ENCODE measurements at regions not wholly inside any gene's neighbourhood (a gene's known extent, or its start where the extent isn't known, plus 50 kb on each side); places are given as distances from the start of the nearest gene placed in this dataset.

DNA sequence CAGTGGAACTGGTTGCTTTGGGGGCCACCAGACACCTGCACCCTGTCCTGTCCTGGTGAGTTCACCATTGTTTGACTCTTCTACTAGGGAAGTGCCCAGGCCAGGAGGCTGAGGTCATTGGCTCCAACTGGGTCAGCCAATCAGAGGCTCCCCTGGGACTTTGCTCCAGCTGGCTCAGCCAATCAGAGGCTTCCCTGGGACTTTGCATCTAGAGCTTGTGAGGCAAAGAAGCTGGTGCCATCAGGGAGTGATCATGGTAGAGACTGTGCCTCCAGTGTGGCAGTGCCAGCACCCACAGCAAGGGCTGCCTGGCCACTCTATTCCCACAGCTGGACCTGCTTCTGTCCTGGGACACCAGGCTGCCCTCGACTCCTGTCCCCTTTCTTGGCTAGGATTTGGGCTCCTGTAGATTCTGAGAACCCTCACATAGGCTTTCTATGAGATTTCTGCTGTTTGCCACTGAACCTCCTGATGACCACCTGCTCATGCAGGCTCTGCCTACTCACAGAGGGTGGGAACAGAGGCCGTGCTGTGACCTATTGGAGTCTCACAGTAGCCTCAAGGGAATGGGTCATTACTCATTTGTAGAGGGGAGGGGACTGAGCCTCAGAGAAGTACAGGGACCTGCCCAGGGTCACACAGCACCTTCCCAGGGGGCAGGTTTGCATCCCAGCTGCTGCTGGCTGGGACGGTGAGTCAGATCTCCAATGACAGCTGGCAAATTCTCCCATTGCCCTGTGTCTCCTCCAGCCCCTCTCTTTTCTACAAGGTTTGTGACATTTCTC lies 59.2 kb upstream of the SHISAL1 start:
- TF ChIP-seq, protein P1, sequence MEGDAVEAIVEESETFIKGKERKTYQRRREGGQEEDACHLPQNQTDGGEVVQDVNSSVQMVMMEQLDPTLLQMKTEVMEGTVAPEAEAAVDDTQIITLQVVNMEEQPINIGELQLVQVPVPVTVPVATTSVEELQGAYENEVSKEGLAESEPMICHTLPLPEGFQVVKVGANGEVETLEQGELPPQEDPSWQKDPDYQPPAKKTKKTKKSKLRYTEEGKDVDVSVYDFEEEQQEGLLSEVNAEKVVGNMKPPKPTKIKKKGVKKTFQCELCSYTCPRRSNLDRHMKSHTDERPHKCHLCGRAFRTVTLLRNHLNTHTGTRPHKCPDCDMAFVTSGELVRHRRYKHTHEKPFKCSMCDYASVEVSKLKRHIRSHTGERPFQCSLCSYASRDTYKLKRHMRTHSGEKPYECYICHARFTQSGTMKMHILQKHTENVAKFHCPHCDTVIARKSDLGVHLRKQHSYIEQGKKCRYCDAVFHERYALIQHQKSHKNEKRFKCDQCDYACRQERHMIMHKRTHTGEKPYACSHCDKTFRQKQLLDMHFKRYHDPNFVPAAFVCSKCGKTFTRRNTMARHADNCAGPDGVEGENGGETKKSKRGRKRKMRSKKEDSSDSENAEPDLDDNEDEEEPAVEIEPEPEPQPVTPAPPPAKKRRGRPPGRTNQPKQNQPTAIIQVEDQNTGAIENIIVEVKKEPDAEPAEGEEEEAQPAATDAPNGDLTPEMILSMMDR (IDR thresholded peaks at IDR 0.05; ENCODE audit: low read depth, low read length), result no peak
- no peak for TF ChIP-seq POLR2A (IDR thresholded peaks at IDR 0.05; ENCODE audit: extremely low read depth, insufficient read length)
